Ovary (tissue), 7 donors: ENCODE measurements at regions not wholly inside any gene's neighbourhood (a gene's known extent, or its start where the extent isn't known, plus 50 kb on each side); places are given as distances from the start of the nearest gene placed in this dataset.

ENCODE experiments used
- DNase-seq, 5 donors: peaks; one replicate each; pipeline ENCODE4 v3.0.0-alpha.2; 2019 to 2020
- H3K27ac ChIP-seq, 2 donors: fragments of 200-600 bp; one replicate each; pipeline versions ENCODE4 v1.5.1 to v1.8.0; 2019 to 2022
- H3K27me3 ChIP-seq: fragments of 200-600 bp; one replicate; pipeline ENCODE4 v1.8.0; 2022
- H3K36me3 ChIP-seq: fragments of 200-600 bp; sonication (generic); one replicate; pipeline ENCODE4 v1.5.1; 2019
- H3K4me1 ChIP-seq: one replicate; pipeline ENCODE4 v1.8.1; 2013; ENCODE audit warnings: mild to moderate bottlenecking, moderate library complexity; ENCODE audit not compliant: insufficient read depth
- H3K4me3 ChIP-seq: fragments of 200-600 bp; sonication (generic); one replicate; pipeline ENCODE4 v1.5.1; 2017
- H3K9me3 ChIP-seq, 2 donors: fragments of 200-600 bp in 1 of 2; sonication (generic) in 1 of 2; one replicate each; pipeline versions ENCODE4 v1.5.1 to v1.8.1; 2013 to 2019; ENCODE audit warnings: mild to moderate bottlenecking in 1 of 2, moderate library complexity in 1 of 2
- EP300 ChIP-seq: sonication (generic); formaldehyde crosslinking; IDR thresholded peaks from one replicate; pipeline ENCODE4 v1.6.1; 2017; ENCODE audit warnings: antibody characterized with exemption
- POLR2A ChIP-seq: fragments of 450-650 bp; IDR thresholded peaks from one replicate; pipeline ENCODE4 v1.6.1; 2017; ENCODE audit warnings: antibody characterized with exemption, mild to moderate bottlenecking, moderate library complexity
- WGBS, 3 donors: extraction: QIAGEN DNeasy Blood & Tissue Kit in 1 of 3; methylation state at CpG; one replicate each; pipeline versions ENCODE4 v1.1.5 to v1.1.7; 2013 to 2017; 5-methylcytosine and 5-hydroxymethylcytosine counted together
- intact Hi-C, 4 donors: fragments of 100-400 bp; cut with DNase I; formaldehyde crosslinking; loops; one replicate each; pipeline versions ENCODE4 v1.11.0 to v1.15.1; 2022 to 2023
- TF ChIP-seq, protein P1 (sequence below), 3 donors: fragments of 450-650 bp in 2 of 3; fragments of 200-600 bp in 1 of 3; IDR thresholded peaks; one replicate each; pipeline versions ENCODE4 v1.5.1 to v1.8.0; 2016 to 2022; ENCODE audit warnings: antibody characterized with exemption in 3 of 3, mild to moderate bottlenecking in 1 of 3
- donor health status: DM: no; HTN: no; CAD: no; lungs with moderate emphysema.
- donor health status: DM: no; HTN: no; CAD: no.
- donor health status: Bipolar disorder and iron deficiency.
- donor health status: DM: no; HTN: no; CAD: no.
- donor health status: DM: yes; HTN: yes; CAD: no.

GRCh38 chr12:13687633-13688032 is 293.8 kb downstream of the GRIN2B start:
- no peak for DNase-seq
- intact Hi-C loops, result no loop called here
- TF ChIP-seq EP300, result no peak
- no peak for TF ChIP-seq POLR2A
- TF ChIP-seq, protein P1, sequence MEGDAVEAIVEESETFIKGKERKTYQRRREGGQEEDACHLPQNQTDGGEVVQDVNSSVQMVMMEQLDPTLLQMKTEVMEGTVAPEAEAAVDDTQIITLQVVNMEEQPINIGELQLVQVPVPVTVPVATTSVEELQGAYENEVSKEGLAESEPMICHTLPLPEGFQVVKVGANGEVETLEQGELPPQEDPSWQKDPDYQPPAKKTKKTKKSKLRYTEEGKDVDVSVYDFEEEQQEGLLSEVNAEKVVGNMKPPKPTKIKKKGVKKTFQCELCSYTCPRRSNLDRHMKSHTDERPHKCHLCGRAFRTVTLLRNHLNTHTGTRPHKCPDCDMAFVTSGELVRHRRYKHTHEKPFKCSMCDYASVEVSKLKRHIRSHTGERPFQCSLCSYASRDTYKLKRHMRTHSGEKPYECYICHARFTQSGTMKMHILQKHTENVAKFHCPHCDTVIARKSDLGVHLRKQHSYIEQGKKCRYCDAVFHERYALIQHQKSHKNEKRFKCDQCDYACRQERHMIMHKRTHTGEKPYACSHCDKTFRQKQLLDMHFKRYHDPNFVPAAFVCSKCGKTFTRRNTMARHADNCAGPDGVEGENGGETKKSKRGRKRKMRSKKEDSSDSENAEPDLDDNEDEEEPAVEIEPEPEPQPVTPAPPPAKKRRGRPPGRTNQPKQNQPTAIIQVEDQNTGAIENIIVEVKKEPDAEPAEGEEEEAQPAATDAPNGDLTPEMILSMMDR (IDR thresholded peaks at IDR 0.05), result no peak
- Histone ChIP-seq H3K27me3 (no peaks in the 10 kb centered on the region), H3K4me1 (no peaks in the 10 kb centered on the region), H3K4me3 (no peak overlapping the region), H3K27ac (no peak overlapping the region), H3K36me3 (no peaks in the 10 kb centered on the region), H3K9me3 (no peaks in the 10 kb centered on the region)

DNA sequence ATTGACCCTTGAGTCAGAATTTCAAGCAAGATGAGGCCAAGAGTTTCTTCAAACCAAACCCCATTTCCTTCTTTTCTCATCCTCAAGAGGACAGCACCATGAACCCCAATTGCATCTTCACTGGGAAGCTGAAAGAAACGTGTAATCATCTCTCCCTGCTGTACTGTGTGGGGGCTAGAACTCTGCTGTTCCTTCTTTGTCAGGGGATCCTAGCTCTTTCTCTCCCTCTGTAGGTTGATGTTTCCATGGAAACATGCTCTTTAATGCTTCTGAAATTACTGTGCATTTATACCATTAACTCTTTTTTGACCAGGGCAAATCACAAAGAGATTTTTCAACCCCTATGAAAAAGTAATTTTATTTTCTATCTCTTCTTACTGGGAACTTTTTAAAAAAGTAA is 295.1 kb downstream of the GRIN2B start:
- H3K36me3 ChIP-seq, result no peaks in the 10 kb centered on the region
- H3K4me3 ChIP-seq, result no peak overlapping the region
- no peak for TF ChIP-seq POLR2A
- no peak for TF ChIP-seq EP300
- TF ChIP-seq, protein P1 (IDR thresholded peaks at IDR 0.05), result no peak
- intact Hi-C loops, result no loop called here
- H3K27me3 ChIP-seq, result no peaks in the 10 kb centered on the region
- H3K27ac ChIP-seq, result no peak overlapping the region
- no peaks in the 10 kb centered on the region for H3K9me3 ChIP-seq
- no peak for DNase-seq
- WGBS, 3 donors, result 44 to 72% (median 66%) methylated on average over 1 of the region's 1 CpG
- H3K4me1 ChIP-seq, result no peaks in the 10 kb centered on the region

DNA sequence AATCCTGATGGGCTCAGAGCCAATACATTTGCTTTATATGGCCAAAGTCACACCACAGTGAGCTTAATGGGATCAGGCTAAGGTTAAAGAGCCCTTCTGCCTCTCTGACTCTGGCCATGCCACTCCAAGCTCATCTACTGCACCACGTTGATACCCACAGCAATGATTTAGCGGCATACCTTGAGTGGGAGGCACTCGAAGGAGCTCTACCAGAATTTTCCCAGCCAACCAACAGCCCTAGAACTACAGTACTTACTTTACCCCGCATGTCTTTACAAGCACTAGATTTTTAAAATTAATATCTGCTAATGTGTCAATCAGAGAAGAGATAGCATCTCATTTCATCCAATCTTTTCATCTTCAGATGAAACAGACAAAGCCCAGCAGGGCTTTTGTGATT is 300.5 kb downstream of the GRIN2B start:
- Histone ChIP-seq H3K9me3 (no peaks in the 10 kb centered on the region), H3K27me3 (no peaks in the 10 kb centered on the region), H3K4me3 (no peak overlapping the region), H3K27ac (no peak overlapping the region), H3K36me3 (no peaks in the 10 kb centered on the region), H3K4me1 (no peaks in the 10 kb centered on the region)
- intact Hi-C loops, result no loop called here
- WGBS, 3 donors, result 77 to 93% (median 87%) methylated on average over 4 of the region's 4 CpGs
- TF ChIP-seq EP300 (no peak), POLR2A (no peak)
- TF ChIP-seq, protein P1 (IDR thresholded peaks at IDR 0.05), result no peak
- DNase-seq, result no peak

DNA sequence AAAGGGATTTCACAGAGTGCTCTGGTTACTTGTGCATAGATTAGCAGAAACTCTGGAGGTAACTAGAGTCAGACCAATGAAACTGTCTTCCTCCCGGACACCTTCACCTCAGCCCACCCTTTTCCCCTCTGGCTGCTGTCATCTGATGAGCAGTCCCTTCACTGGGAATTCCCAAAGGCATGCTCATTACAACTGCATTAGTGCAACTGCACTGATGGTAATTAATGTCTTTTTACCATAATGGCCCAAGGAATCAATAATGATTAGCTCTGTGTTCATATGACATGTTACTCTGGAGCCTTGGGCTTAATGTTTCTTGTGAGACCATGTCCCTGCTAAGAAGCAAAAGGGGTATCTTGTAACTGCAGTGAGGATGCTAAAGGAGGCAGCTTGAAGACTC is 304.5 kb downstream of the GRIN2B start:
- WGBS, 3 donors, result 83 to 96% (median 85%) methylated on average over 1 of the region's 1 CpG
- H3K36me3 ChIP-seq, result no peaks in the 10 kb centered on the region

More for the DNA sequence above, 304.5 kb downstream of the GRIN2B start:
- DNase-seq, result no peak
- H3K27me3 ChIP-seq, result no peaks in the 10 kb centered on the region
- no peak overlapping the region for H3K4me3 ChIP-seq
- H3K4me1 ChIP-seq, result no peaks in the 10 kb centered on the region
- TF ChIP-seq POLR2A, result no peak
- TF ChIP-seq EP300, result no peak
- TF ChIP-seq, protein P1 (IDR thresholded peaks at IDR 0.05), result no peak
- H3K9me3 ChIP-seq, result no peaks in the 10 kb centered on the region
- intact Hi-C loops, result no loop called here
- H3K27ac ChIP-seq, result no peak overlapping the region
